ENCODE measurements at regions not wholly inside any gene's neighbourhood (a gene's known extent, or its start where the extent isn't known, plus 50 kb on each side); places are given as distances from the start of the nearest gene placed in this dataset.

GRCh38 chr3:154730186-154730585 lies 300.2 kb upstream of the GPR149 start:
- TF ChIP-seq CTCF (conservative IDR thresholded peaks at IDR 0.05) (0 out of 2 replicates have a peak, but pooled peaks have one; percentile 22), EZH2 (IDR thresholded peaks at IDR 0.05; ENCODE audit: low read depth) (no peak)

All from PC-9 (cell line).